ENCODE measurements at regions not wholly inside any gene's neighbourhood (a gene's known extent, or its start where the extent isn't known, plus 50 kb on each side); places are given as distances from the start of the nearest gene placed in this dataset.

DNA sequence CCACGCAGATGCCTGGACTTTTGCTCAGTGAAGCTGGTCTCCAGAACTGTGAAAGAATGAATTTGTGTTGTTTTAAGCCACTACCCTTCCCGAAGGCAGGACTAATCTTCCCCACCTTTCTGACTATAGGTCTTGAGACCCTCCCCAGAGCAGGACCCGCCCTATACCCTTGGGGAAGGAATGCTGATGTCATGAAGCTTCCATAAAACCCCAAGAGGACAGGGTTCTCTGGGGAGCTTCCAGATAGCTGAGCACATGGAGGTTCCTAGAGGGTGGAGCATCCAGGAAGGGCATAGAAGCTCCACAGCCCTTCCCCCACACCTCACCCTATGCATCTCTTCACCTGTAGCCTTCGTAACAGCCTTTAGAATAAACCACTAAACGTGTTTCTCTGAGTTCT is 287.8 kb downstream of the SOX9 start:
- DNase-seq (ENCODE audit: low spot score), result no peak

DNA sequence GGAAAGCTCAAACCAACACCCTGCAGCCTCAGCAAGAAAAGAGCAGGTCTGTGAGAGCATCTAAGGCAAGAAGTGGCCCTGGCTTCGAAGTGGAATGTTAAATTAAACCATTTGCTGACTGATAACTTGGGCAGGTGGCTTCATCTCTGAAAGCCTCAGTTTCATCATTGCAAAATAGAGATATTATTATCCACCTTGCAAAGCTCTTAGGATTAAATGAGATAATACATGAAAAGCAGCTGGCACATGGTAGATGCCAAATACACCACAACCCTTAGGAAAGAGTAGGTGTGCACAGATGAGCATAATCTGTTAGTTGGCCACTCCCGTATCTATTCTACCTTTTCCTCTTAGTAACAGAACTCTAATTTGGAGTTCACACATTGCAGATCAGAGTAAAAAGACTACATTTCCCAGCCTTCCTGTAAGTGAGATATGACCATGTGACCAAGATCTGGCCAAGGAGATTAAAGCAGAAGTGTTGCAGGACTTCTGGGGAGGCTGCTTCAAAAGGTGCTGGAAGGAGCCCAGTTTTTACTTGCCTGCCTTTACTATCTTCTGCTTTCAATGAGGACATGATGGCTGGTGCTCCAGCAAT is 288.7 kb downstream of the SOX9 start:
- DNase-seq (ENCODE audit: low spot score), result no peak

DNA sequence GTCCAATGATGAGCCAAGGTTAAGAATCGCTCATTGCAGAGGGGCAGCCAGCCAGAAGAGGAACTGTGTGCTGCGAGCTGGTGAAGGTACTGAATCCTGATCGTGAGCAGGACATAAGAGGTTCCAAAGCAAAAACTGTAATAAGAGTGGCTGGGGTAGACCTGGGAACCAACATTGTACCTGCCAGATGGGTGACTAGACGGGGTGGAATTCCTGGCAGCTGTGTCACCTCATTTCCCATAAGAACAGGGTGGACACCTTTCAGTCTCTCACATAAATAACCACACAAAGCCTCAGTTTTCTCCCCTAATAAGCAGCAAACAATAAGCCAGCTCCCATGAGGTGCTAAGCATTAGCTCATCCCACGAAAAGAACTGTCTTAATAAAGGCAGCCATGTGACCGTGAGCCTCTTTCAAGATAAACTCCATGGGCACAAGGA is 290.3 kb downstream of the SOX9 start:
- DNase-seq (ENCODE audit: low spot score), result peak; percentile 85

DNA sequence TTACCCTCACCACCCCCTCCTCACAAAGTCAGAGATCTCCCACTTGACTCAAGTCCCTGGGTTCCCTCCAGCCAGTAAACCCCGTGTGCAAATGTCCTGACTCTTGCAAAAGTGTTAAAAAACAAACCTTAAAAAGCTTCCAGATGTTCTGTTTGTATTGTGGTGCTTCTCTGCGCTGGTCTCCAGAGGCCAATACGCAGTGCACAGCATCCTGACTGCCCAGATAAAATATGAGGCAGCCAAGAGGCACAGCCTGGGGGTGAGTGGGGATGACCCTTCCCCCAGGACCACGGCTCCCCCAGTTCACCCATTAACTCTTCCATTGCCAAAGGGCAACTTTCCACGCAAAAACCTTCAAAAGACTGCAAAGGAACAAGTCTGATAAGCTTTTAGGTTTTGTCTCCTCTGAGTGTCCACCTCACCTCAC is 291.8 kb downstream of the SOX9 start:
- no peak for DNase-seq (ENCODE audit: low spot score)

DNA sequence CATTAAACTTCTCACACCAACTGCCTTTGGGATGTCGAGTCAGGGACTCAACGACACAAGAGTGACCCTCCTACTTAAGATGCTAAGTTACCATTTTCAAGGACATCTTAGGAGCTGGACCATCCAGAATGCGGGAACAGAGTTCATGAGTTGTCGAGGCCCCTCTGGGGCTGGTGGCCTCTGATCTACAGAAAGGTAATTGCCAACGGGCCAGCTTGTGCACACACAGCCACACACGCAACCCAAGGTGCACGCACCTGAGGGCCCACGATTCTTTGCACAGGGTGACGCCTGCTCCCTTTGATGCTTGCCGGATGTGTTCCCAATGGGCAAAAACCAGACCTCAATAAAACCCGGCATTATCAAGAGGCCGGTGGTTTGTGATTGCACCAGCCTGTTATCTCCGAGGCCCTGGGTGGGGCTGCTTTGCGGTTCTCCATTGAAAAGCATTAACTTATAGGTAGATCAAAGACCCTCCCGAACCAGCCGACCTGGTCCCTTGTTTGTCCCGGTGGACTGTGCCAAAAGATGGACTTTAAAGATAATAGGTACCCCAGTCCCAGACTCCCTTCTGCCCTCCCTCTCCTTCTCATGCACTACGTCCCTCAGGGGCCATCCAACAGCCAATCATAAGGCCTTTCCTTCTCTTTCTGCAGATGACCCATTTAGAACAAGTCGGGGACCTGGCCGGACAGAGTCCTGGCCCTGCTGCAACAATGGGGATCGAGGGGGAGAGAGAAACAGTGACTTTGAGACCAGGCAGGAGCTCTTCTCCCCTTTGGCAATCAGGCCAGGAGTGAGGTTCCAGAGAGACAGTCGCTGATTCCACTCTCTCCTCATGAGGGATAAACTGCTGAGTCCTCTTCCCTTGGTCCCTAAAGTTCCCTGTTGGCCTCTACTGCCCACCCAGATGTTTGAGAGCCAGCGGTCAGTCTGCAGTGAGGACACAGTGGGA is 292.5 kb downstream of the SOX9 start:
- no peak for DNase-seq (ENCODE audit: low spot score)

DNA sequence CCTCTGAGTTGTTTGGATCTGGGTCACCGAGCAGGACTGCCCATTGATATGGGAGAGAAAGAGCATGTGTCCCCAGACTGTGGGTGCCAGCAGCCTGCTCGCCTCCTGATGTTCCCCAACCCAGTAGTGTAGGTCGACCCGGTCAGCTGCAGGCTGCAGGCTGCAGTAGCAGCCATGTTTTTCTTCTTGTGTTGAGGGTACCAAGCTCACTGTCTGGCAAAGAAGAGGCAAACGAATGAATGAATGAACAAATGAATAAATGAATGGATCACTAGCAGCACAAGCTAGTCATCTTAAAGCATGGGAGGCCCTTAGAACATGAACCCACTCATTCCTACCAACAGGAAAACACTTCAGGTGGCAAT is 293.2 kb downstream of the SOX9 start:
- DNase-seq (ENCODE audit: low spot score), result no peak

DNA sequence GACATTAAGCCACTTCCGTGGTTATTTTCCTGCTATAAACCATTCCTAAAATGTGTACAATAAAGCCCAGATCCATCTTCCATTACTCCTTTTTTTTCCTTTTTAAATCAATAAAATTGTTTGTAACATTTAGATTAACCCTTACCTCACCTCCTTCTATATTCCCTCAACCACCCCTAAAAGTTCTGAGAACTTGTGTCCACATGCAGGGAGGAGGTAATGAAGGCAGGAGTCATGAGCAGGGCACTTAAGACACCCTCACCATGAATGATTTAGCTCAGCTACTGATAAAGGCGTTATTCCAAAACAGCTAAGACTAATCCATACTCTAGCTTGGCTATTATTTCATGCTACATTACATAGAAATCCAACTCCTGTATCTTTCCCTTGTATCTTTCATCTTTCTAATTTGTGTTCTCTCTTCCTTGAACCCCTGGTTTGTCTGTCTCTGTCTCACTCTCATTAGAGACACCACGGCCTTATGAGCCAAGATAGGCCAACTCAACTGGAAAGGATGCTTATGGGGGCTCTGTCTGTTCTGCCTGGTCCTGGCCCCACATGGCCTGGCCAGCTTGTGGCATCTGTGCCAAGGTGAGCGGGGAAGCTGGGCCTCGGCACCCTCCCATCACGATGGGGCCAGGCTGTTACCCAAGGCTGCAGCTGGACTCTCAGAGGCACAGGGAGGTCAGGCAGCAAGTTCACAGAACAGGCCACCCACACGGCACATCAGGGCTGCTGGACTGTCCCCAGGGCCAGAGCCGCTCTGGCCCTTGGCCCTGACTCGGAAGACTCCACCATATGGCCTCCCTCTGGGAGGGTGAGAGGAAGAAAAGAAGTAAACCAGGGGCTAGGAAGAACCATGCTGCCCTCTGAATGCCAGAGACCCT is 294.4 kb downstream of the SOX9 start:
- DNase-seq (ENCODE audit: low spot score), result no peak

DNA sequence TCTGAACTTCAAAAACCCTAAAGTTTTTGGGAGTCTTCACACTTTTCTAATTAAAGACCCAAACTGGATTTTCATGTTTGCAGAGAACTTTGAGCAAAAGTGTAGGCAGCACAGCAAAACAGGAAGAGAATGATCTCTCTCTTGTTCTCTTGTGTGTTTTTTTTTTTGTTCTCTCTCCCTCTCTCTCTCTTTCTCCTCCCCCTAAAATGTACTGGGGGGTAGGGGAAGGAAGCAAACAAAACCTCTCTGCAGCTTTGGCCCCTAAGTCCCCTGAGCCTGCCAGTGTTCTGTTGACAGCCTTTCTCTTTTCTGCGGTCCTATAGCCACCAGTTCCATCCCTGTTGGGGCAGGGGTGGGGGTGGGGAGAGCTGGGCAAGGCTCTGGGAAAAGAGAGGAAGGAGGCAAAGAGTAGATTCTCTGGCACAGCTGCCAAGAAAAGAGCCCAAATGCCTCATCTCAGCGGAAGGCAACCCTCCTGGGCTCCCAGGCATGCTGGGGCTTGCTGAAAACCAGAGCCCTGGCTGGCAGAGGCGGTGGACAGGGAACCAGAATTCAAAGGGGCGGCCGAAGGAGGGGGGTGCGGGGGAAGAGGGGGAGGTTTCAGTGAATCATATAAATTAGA is 295.3 kb downstream of the SOX9 start:
- DNase-seq (ENCODE audit: low spot score), result no peak

DNA sequence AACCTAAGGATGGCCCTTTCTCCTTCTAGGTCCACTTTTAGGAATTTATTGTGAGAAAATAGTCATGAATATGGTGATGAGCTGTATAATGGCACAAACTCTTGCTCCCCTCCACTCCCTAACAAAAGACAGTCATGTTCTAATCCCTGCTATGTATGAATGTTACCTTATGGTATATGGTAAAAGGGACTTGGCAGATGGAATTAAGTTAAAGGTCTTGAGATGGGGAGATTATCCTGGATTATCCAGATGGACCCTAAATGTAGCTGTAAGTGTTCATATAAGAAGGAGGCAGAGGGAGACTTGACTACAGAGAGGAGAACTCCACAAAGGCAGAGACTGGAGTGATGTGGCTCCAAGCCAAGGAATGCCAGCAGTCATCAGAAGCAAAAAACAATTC is 296.1 kb downstream of the SOX9 start:
- DNase-seq (ENCODE audit: low spot score), result no peak

DNA sequence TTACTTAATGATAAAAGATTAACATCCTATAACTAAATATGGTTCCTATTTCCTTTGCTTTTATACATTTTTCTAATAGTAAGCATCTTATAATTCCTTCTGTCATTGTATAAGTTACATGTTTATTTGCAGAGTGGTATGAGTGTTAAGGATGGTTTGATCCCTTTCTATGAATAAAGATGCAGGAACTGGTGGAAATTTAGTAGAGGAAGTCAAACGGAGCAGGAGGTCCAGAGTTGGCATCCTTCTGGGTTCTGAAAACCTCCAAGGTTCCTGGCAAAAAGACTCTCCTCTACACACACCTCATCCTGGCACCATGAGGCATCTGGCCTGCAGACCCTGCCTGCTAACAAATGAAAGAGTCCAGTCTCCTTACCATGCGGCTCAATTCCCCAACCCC is 296.8 kb downstream of the SOX9 start:
- no peak for DNase-seq (ENCODE audit: low spot score)

DNA sequence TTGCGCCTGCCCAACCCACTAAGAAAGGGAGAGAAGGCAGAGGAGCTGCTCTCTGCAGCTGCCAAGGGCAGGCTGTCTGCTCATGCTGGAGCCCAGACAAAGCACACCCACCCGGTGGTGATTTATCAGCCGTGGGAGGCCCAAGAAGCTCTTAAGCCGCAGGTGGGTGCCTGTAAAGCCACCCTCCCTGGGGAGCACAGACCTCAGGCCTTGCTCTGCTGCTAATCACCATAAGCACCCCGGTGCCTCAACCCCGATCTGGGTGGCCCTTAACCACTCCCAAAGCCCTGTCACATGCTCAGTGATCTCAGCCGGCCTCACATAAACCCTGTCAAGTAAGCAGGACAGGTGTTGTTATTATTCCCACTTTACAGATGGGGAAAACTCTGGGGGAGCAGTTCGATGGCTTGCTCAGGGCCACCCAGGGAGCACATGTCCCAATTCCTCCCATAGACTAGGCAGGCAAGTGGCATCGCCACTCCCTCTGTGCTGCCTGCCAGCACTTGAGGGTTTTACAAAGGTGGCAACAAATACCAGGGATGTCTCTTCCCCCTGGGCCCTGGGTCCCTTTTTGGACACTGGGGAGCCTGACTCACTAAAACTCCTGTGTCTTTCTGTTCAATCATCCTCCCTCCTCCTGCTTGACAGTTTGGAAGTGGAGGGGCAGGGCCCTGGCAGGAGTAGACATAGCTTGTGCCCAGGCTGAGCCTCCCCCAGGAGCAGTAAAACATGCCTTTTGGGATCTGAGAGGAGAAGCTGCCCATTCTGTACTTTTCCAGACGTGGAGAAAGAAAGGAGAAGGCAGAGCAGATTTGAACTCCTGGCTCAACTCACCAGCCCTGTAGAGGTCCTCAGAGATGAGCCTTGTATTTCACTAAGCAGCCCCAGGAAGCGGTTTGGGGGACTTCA is 299.3 kb downstream of the SOX9 start:
- peak; percentile 99 for DNase-seq (ENCODE audit: low spot score)

DNA sequence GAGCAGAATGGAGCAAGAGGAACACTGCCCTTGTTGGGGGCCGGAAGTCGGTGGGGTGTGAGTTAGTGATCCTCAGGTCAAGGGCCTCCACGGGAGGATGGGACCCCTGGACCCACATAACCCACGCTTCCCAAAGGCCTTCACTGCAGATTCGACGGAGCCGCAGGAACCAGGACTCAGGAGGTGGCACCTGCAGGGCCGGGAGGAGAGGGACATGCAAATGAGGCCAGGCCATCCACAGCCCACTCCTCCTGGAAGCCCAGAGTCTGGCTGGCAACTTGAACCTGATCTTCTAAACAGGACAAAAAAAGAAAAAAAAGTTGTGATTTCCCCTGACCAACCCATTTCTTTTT is 299.9 kb downstream of the SOX9 start:
- no peak for DNase-seq (ENCODE audit: low spot score)

DNA sequence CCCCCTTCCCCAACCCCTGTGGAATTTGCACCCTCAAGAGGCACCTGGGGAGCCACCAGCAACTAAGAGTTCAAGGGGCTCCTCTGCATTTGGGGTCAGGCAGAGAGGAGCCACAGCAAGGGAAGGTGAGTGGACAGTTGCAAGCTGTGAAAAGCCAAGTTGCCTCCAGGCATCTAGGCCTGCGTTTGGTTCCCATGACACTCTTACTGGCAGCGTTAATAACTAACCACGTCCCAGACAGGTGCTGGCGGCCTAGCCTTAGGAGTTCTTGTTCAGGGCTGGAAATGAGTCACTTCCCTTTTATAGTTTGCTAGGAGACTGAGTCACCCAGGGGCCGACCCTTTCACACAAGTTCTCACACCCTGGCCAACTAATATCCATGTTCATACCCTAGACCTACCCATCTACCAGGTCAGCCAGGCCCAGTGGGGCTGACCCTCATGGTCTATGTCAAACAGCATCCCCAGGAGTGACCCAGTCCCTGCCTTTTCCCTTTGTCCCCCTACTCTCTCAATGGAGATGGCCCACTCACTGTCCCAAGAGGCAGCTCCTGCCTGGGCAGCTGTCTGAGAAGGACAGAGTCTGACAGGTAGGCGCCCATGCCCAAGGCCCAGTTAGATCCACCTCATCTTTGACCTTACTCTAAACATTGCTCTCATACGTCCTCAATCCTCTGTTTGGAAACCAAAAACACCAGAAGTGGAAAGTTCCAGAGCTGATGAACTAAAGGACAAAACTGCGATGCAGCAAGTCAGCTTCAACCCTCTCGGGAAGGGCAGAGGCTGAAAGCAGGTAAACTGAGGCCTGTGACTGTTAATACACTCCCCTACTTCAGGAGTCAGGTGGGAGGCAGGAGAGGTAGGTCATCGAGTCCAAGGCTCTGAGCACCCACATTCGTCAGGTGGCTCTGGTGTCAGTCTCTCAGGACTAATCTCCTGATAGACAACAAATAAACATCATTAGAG is 300.6 kb downstream of the SOX9 start:
- DNase-seq (ENCODE audit: low spot score), result peak; percentile 100

DNA sequence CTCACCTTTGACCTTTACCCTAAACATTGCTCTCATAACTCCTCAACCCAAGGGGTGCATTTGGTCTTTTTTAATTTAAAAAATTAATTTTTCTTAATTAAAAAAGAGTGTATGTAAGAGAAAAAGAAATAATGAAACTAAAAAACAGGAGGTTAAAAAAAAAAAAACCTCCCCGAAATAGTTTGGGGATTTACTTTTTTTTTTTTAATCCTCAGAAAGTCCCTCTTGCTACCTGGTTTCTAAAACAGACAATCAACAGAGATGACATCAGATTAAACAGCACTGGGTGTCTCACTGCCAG is 301.3 kb downstream of the SOX9 start:
- DNase-seq (ENCODE audit: low spot score), result no peak

DNA sequence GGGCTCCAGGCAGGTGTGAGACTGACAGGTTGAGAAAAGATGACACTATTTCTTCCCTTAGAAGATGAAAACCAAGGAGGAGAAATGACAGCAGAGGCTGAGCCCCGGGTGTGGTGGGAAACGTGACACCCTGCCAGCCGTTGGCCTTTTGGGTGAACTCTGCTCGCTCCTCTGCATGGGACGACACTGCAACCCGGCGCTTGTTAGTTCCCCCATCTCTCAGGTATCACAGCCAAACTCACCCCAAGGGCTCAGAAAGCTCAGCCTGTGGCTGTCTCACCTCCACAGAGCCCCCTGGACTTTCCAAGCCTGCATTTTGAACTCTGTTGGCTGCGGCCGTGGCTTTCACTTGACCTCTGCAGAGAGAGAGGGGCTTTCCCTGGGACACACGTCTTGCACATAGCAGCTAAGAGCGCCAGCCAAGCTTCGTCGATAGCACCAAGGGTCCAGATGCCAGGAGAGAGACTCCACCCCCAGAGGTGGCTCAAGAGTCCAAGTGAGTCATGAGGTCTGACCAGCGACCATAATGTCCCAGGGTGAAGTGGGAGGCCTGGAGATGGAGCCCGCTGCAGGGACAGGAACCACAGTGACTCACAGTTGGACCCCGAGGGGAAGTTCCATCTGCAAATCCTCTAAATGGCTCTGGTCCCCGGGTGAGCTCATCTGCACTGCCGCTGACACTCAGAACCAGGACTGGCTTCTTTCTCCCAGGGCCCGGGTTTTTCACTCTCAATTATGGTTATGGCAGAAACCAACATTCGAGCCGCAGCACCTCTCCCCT is 301.9 kb downstream of the SOX9 start:
- peak; percentile 100 for DNase-seq (ENCODE audit: low spot score)

DNA sequence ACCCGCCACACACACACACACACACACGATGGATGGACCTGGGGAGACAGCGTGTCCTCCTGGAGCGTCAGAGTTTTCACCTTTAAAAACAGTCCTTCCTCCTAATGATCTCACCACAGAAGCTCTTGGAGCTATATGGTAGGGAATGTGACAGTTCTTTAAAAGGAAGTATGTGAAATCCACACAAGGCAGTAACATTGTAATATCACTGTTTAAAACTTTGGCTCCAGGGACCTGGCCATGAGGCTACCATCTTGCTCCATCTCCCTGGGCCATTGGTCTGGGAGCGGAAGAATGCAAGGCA is 302.4 kb downstream of the SOX9 start:
- DNase-seq (ENCODE audit: low spot score), result no peak

DNA sequence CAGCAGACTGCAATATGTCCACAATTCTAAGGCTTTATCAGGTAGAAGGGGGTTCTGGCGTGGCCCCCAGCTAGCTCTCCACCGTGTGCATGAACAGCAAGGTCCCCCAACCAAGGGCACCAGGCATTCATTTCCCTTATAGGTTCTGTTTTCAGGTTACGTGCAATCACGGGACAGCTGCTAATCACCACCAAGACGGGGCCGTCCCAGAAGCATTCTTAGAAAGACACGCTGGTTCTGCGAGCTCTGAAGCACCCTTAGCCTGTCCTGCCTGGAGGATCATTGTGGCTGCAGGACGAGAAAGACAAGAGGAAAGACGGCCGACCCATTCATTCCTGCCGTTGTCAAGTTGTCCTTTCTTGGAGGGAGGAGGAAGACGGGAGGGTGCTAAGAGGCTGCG is 302.9 kb downstream of the SOX9 start:
- no peak for DNase-seq (ENCODE audit: low spot score)

DNA sequence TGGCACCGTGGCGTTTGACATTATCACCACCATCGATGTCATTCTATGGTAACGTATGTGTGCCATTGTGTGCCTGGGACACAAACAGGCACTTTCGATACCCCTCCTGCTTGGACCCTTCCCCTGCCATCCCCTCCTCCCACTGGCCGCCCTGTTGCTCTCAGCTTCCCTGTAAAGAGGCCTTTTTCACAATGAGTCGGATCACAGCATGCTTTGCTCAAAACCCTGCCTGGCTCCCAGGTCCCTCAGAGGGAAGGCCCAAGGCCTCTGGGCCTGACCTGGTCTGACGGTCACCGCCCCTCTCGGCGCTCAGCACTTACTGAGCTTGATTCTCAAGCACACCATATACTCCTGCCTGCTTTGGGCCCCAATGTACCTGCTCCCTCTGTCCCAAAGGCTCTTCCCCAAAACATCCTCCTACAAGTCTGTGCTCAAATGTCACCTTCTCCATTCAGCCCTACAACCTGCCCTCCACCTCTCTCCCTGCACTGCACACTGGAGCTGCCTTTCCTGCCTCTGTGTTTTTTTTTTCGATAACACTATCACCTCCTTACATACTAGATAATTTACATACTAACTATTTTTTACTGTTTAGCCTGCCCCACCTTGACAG is 303.8 kb downstream of the SOX9 start:
- DNase-seq (ENCODE audit: low spot score), result no peak

Data from A172 (cell line).